Testis (tissue), 2 donors: ENCODE measurements at regions not wholly inside any gene's neighbourhood (a gene's known extent, or its start where the extent isn't known, plus 50 kb on each side); places are given as distances from the start of the nearest gene placed in this dataset.

Experiments
- DNase-seq: peaks from one replicate; pipeline ENCODE4 v3.0.0-alpha.2; 2019
- H3K27ac ChIP-seq, 2 donors: fragments of 200-600 bp; sonication (generic); one replicate each; pipeline ENCODE4 v1.5.1; 2019
- H3K27me3 ChIP-seq: fragments of 200-600 bp; sonication (generic); one replicate; pipeline ENCODE4 v1.5.1; 2019
- H3K36me3 ChIP-seq: fragments of 200-600 bp; sonication (generic); one replicate; pipeline ENCODE4 v1.5.1; 2017; ENCODE audit warnings: low read depth; ENCODE audit errors: missing control alignments
- H3K4me1 ChIP-seq: fragments of 200-600 bp; sonication (generic); one replicate; pipeline ENCODE4 v1.5.1; 2019
- H3K4me3 ChIP-seq, 2 donors: fragments of 200-600 bp; sonication (generic); one replicate each; pipeline ENCODE4 v1.5.1; 2017 to 2019
- H3K9me3 ChIP-seq: fragments of 200-600 bp; sonication (generic); one replicate; pipeline ENCODE4 v1.5.1; 2017
- CTCF ChIP-seq, 3 experiments: fragments of 450-650 bp in 2 of 3; fragments of 200-600 bp in 1 of 3; sonication (generic) in 1 of 3; IDR thresholded peaks; one replicate each; pipeline ENCODE4 v1.5.1; 2016 to 2019; ENCODE audit warnings: antibody characterized with exemption in 3 of 3, mild to moderate bottlenecking in 2 of 3, moderate library complexity in 1 of 3
- POLR2A ChIP-seq: fragments of 450-650 bp; IDR thresholded peaks from one replicate; pipeline ENCODE4 v1.6.1; 2017; ENCODE audit warnings: antibody characterized with exemption, mild to moderate bottlenecking, moderate library complexity
- WGBS, 2 donors: methylation state at CpG; one replicate each; pipeline ENCODE4 v1.1.5; 2018; 5-methylcytosine and 5-hydroxymethylcytosine counted together
- intact Hi-C: fragments of 100-400 bp; cut with DNase I; formaldehyde crosslinking; loops from one replicate; pipeline ENCODE4 v1.15.1; 2023; ENCODE audit warnings: low total_unique reads

DNA sequence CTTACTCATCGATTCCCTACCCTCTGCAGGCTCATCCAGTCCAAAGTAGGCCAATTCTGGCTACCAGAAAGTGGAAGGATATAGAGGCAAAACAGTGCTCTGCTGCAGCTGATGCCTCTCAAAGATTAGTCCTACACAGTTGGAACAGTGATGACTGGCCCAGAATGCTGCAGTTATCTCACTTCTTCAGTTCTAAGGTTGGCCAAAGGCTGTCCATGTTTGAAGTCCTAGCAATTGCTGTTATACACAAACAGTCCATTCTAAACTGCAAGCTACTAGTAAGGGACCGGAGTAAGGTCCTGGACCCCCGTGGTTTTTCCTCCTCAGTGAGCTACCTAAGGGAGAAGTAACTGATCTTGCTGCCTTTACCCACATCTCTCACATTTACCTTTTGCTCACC lies 129.1 kb upstream of the NRIP1 start:
- H3K4me3 ChIP-seq: no peak overlapping the region
- no peaks in the 10 kb centered on the region for H3K27me3 ChIP-seq
- no peaks in the 10 kb centered on the region for H3K36me3 ChIP-seq
- H3K9me3 ChIP-seq: no peaks in the 10 kb centered on the region
- no peak overlapping the region for H3K27ac ChIP-seq
- H3K4me1 ChIP-seq: no peaks in the 10 kb centered on the region
- no peak for TF ChIP-seq CTCF (IDR thresholded peaks at IDR 0.05)
- intact Hi-C loops: no loop called here
- 83 to 92% methylated on average over 3 of the region's 3 CpGs for WGBS, 2 donors
- no peak for DNase-seq

- no peaks in the 10 kb centered on the region for H3K27me3 ChIP-seq
- no peak for TF ChIP-seq POLR2A
- TF ChIP-seq CTCF (IDR thresholded peaks at IDR 0.05): no peak
- H3K4me1 ChIP-seq: no peaks in the 10 kb centered on the region
- no peak overlapping the region for H3K27ac ChIP-seq
- no peak for DNase-seq
- H3K4me3 ChIP-seq: no peak overlapping the region
- H3K9me3 ChIP-seq: no peaks in the 10 kb centered on the region
- intact Hi-C loops: no loop called here
- H3K36me3 ChIP-seq: no peaks in the 10 kb centered on the region
- 62 to 70% methylated on average over 2 of the region's 2 CpGs for WGBS, 2 donors
Measured at GRCh38 chr21:15195104-15195503, 130.3 kb upstream of the NRIP1 start.

DNA sequence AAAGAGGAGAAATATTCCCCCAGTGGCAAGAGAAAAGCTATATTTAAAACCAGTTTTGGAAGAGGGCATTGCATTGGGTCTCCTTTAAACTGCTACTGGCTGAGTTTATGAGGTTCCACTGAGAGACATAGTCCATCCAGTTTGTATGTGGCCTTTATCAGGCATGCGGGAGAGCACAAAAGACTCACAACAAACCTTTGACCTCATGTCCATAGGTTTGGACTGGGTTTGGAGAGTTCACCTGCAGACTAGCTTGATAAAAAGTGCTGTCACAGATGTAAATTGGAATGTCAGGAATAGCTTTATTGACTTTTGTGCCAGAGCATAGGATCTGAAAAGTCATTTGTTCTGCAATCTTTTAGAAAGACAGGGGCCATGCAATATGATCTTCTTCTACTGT lies 131.0 kb upstream of the NRIP1 start:
- intact Hi-C loops: no loop called here

DNA sequence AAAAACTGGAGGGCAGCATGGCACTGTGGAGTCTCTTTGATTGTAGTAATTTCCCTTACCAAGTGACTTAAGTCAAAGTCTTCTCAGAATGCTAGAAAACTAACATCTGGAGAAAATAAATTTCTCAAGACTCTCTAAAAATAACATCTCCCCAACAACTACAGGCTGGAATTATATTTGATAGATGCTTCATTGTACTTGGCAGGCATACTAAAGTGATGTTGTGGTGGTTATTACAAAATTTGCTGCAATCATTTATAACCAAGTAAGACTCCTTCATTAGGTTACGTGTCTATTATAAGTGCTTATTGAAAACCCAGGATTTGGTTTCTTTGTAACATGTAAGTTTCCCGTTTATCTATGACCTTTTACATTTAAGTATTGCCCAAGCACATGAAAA lies 132.9 kb upstream of the NRIP1 start:
- H3K36me3 ChIP-seq: no peaks in the 10 kb centered on the region
- no peak for DNase-seq
- no peak for TF ChIP-seq CTCF (IDR thresholded peaks at IDR 0.05)
- TF ChIP-seq POLR2A: no peak
- no peak overlapping the region for H3K4me3 ChIP-seq
- H3K27ac ChIP-seq: no peak overlapping the region
- H3K27me3 ChIP-seq: no peaks in the 10 kb centered on the region
- no peaks in the 10 kb centered on the region for H3K4me1 ChIP-seq
- intact Hi-C loops: no loop called here
- 55 to 71% methylated on average over 2 of the region's 2 CpGs for WGBS, 2 donors
- H3K9me3 ChIP-seq: no peaks in the 10 kb centered on the region

More for the DNA sequence above, 131.0 kb upstream of the NRIP1 start:
- DNase-seq: no peak
- H3K4me3 ChIP-seq: no peak overlapping the region
- H3K36me3 ChIP-seq: no peaks in the 10 kb centered on the region
- no peak overlapping the region for H3K27ac ChIP-seq
- H3K9me3 ChIP-seq: no peaks in the 10 kb centered on the region
- WGBS, 2 donors: 88 to 100% methylated on average over 1 of the region's 1 CpG
- H3K4me1 ChIP-seq: no peaks in the 10 kb centered on the region
- no peak for TF ChIP-seq CTCF (IDR thresholded peaks at IDR 0.05)
- TF ChIP-seq POLR2A: no peak
- no peaks in the 10 kb centered on the region for H3K27me3 ChIP-seq

DNA sequence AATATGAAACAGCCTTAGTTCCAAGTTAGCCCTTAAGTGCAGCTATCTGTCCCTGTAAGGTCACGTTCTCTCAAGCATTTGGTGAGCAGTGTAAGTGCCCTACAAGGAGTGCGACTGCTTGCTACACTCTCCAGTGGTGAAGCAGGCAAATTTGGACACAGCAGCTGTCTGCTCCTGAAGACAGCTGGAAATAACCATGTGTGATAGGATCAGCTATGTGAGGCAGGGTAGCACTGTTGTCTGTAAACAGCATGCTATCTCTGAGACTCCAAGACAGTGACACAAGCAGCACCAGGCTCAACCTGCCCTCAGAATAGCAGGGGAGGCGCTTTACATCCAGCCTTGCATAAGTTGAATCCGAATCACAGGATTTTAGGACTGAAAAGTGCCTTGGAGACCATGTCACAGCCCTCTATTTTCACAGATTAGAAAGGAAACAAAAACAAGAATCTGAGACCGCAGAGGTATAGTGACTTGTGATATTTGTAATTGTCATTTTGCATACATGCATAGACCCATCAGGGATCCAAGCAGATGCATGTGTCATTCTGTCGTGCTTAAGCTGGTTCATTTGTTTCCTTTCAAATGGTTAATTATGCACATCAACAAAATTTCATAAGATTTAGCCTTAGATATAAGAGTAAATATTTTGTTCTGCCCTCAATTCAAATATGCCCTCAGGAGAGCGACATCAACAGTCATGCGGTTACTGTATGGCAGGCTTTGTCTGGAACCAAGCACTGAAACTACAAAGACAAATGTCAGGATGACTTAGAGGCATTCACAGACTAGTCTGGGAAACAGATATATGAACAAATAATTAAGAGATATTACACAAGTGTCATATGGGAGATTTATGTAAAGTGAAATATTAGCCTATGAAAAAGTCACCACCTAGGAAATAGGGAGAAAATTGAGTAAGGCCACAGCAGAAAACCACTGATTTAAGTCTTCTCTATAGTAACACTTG lies 134.9 kb upstream of the NRIP1 start:
- DNase-seq: no peak

More for the DNA sequence above, 134.9 kb upstream of the NRIP1 start:
- TF ChIP-seq POLR2A (no peak), CTCF (IDR thresholded peaks at IDR 0.05) (no peak)
- Histone ChIP-seq H3K9me3 (no peaks in the 10 kb centered on the region), H3K27ac (no peak overlapping the region), H3K4me3 (no peak overlapping the region), H3K36me3 (no peaks in the 10 kb centered on the region), H3K4me1 (no peaks in the 10 kb centered on the region), H3K27me3 (no peaks in the 10 kb centered on the region)
- WGBS, 2 donors: 72 to 75% methylated on average over 8 of the region's 8 CpGs
- intact Hi-C loops: no loop called here
